ENCODE measurements at regions not wholly inside any gene's neighbourhood (a gene's known extent, or its start where the extent isn't known, plus 50 kb on each side); places are given as distances from the start of the nearest gene placed in this dataset.

DNA sequence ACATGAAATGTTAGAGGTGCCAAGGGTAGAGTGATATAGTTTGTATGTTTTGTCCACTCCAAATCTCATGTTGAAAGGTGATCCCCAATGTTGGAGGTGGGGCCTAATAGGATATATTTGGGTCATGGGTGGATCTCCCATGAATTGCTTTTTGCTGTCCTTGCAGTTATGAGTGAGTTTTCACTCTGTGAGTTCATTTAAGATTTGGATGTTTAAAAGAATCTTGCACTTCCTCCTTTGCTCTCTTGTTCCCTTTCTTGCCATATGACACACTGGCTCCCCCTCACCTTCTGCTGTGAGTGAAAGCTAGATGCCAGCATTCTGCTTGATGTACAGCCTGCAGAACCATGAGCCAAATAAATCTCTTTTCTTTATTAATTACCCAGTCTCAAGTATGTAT is 269.2 kb downstream of the ZWINT start:
- intact Hi-C loops (cut with DNase I), result no loop called here
- Histone ChIP-seq H3K9me3 (no peaks in the 10 kb centered on the region), H3K4me3 (no peak overlapping the region), H3K4me1 (no peaks in the 10 kb centered on the region), H3K27ac (no peak overlapping the region), H3K27me3 (ENCODE audit: low read depth) (no peaks in the 10 kb centered on the region), H3K36me3 (no peaks in the 10 kb centered on the region)
- ATAC-seq (no peak), DNase-seq (no peak)
- TF ChIP-seq, protein P1, sequence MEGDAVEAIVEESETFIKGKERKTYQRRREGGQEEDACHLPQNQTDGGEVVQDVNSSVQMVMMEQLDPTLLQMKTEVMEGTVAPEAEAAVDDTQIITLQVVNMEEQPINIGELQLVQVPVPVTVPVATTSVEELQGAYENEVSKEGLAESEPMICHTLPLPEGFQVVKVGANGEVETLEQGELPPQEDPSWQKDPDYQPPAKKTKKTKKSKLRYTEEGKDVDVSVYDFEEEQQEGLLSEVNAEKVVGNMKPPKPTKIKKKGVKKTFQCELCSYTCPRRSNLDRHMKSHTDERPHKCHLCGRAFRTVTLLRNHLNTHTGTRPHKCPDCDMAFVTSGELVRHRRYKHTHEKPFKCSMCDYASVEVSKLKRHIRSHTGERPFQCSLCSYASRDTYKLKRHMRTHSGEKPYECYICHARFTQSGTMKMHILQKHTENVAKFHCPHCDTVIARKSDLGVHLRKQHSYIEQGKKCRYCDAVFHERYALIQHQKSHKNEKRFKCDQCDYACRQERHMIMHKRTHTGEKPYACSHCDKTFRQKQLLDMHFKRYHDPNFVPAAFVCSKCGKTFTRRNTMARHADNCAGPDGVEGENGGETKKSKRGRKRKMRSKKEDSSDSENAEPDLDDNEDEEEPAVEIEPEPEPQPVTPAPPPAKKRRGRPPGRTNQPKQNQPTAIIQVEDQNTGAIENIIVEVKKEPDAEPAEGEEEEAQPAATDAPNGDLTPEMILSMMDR (IDR thresholded peaks at IDR 0.05), result no peak

DNA sequence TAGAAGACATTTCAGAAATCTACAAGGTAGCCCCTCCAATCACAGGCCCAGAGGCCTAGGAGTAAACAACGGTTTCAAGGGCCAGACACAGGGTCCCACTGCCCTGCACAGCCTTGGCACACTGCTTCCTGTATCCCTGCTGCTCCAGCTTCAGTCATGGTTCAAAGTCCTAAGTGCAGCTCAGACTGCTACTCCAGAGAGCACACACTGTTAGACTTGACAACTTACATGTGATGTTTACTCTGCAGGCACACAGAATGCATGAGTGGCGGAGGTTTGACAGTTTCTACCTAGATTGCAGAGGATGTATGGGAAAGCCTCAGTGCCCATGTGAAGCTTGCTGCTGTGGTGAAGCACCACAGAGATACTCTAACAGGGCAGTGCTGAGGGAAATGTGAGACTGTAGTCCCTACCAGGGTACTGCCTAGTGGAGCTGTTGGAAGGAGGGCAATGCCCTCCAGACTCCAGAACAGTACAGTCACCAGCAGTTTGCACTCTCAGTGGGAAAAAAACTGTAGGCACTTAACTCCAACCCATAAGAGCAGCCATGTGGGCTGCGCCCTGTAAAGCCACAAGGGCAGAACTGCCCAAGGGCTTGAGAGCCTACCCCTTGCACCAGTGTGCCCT is 270.0 kb downstream of the ZWINT start:
- no peaks in the 10 kb centered on the region for H3K4me1 ChIP-seq
- H3K27ac ChIP-seq, result no peak overlapping the region
- H3K36me3 ChIP-seq, result no peaks in the 10 kb centered on the region
- TF ChIP-seq, protein P1 (IDR thresholded peaks at IDR 0.05), result no peak
- no peaks in the 10 kb centered on the region for H3K27me3 ChIP-seq (ENCODE audit: low read depth)
- no peak overlapping the region for H3K4me3 ChIP-seq
- DNase-seq (no peak), ATAC-seq (peak in 1 of 2 donors; percentile 21)
- intact Hi-C loops (cut with DNase I), result no loop called here
- H3K9me3 ChIP-seq, result no peaks in the 10 kb centered on the region

DNA sequence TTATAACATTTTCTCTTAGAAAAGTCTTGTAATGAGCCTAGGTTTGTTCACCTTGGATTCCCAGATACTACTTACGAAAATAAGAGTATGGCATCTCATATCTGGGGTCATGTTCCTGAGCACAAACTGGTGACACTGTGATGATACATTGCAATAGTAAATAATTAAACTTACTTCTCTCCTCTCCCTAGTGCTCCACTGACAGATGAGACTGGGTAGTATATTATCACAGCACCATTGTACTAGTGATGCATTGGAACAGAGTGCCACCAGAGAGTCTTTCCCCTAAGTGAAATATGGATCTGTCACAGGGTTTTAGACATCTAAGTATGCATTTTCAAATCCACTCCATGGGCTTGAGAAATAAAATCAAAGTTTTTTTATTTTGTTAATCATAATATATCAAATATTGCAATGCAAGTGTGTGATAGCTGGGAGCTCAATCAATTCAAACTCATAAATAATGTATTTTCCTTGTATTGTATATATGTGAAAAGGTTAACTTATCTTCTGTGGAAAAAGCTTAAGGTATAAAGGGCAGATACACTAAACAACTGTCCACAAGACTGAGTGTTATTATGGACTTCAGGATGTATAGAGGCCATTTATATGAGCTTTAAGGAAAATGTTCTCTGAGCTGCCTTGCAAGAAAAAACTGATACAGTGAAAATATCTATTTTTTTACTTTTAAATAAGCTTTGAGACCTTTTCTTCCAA is 275.5 kb downstream of the ZWINT start:
- DNase-seq (no peak), ATAC-seq (no peak)
- Histone ChIP-seq H3K4me3 (no peak overlapping the region), H3K36me3 (no peaks in the 10 kb centered on the region), H3K27me3 (ENCODE audit: low read depth) (no peaks in the 10 kb centered on the region), H3K9me3 (no peaks in the 10 kb centered on the region), H3K27ac (no peak overlapping the region), H3K4me1 (no peaks in the 10 kb centered on the region)
- TF ChIP-seq, protein P1 (IDR thresholded peaks at IDR 0.05), result no peak
- intact Hi-C loops (cut with DNase I), result no loop called here

DNA sequence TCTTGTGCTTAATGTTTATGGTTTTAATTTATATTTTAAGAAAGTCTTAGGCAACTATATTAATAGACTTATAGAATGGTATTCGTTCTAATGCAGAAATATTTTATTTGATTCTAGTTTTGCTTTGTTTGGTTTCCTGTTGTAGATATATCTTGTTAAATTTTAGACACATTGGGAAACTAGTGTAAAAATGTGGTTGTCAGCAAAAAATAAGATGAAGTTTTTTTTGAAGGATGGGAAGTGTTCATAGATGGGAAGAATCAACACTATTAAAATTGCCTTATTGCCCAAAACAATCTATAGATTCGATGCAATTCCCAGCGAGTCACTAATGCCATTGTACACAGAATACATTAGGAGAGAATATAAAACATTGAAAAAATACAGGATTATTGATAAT is 278.9 kb downstream of the ZWINT start:
- Histone ChIP-seq H3K4me3 (no peak overlapping the region), H3K9me3 (no peaks in the 10 kb centered on the region), H3K4me1 (no peaks in the 10 kb centered on the region), H3K36me3 (no peaks in the 10 kb centered on the region), H3K27ac (no peak overlapping the region), H3K27me3 (ENCODE audit: low read depth) (no peaks in the 10 kb centered on the region)
- TF ChIP-seq, protein P1 (IDR thresholded peaks at IDR 0.05), result no peak
- no peak for DNase-seq
- intact Hi-C loops (cut with DNase I), result no loop called here
- ATAC-seq, result no peak

DNA sequence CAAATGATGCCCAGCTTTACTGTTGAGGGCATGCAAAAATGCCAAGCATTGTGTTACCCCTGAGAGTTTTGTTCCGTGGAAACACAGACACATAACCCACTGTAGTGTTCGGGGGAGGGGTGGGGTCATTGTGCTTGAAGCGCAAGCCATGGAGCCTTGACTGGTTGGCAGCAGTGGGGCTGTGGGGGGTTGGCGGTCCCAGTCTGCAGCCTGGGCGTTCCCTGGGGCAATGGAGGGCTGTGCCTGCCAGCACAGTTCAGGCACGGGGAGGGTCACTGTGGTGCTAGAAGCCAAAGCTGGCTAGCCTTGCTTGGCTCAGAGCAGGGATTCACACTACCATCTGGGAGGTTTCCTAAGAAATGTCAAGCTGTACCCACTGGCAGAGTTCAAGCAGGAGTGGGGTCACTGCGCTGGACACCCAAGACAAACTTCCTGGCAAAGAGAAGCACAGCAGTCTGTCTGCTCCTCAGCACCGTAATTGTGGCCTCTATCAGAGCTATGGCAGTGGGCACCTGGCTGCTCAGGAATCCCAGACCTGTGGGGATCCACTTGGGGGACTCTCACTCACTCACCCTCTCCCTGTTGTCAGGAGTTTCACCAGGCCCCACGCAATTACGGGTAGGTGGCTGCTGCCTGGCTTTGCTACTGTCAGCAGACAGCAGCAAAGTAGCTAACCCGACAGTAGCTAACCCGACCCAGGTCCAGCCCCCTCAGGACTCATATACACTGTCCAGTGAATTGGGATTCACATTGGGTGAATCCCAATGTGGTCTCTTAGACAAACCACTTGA is 292.4 kb downstream of the ZWINT start:
- Histone ChIP-seq H3K27me3 (ENCODE audit: low read depth) (no peaks in the 10 kb centered on the region), H3K4me3 (no peak overlapping the region), H3K4me1 (no peaks in the 10 kb centered on the region), H3K27ac (no peak overlapping the region), H3K9me3 (no peaks in the 10 kb centered on the region), H3K36me3 (no peaks in the 10 kb centered on the region)
- ATAC-seq (peak; percentile 11 to 35), DNase-seq (peak; percentile 13)
- intact Hi-C loops (cut with DNase I), result no loop called here
- TF ChIP-seq, protein P1 (IDR thresholded peaks at IDR 0.05), result no peak

Measured in lower lobe of right lung (tissue), 2 donors.